HuH-7.5 (cell line): ENCODE measurements at regions not wholly inside any gene's neighbourhood (a gene's known extent, or its start where the extent isn't known, plus 50 kb on each side); places are given as distances from the start of the nearest gene placed in this dataset.

Source experiments
- DNase-seq: peaks from one replicate; pipeline ENCODE4 v3.0.0; 2011; ENCODE audit warnings: low spot score

DNA sequence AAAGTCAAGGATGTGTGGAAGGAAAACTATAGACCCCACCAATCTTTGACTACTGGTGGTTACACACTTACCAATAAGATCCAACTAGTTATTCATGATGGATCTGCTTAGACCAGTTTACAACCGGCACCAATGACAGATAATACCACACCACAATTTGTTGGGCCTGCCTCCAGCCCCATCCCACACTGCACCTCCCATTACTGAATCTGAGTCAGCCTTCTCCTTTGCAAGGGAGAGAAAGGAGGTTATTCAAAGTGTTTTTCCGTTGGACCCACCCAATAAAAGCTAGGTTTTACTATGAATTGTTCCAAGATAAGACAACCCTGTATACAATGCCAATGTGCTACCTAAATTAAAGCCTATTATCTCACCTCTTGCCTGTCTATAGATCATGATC is 453.5 kb downstream of the MTRR start:
- no peak for DNase-seq

DNA sequence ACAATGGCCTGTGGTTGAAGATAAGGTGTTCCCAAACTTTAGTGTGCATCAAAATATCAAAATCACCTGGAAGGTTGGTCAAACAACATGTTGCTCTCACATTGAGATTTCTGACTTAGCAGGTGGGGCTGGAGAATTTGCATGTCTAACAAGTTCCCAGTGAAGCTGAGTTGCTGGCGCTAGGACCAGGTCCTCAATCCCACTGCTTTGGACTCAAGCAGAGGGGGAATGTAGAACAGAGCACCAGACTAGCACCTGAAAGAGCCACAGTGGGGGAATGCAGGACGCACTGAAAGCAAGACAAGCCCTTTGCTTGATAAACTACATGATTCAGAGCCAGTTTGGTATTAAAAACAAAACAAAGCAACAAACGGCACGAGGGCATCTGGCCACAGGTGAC is 458.1 kb downstream of the MTRR start:
- no peak for DNase-seq

DNA sequence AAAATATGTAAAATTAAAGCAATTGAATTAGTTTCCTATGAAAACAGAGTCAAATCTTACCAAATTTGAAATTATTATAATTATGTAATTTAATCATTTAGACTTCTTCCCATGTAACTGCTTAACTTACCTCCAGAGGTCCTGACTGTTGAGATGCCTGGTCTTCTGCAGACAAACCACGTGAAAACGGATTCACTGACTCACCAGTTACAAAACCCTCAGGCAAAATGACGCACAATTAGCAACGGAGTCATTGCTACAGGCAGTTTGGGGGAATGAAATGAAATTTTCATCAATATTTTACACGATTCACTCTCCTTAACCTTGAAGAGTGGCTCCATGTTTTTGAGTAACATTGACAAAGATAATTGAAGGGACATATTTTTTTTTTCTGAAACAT is 460.8 kb downstream of the MTRR start:
- no peak for DNase-seq

DNA sequence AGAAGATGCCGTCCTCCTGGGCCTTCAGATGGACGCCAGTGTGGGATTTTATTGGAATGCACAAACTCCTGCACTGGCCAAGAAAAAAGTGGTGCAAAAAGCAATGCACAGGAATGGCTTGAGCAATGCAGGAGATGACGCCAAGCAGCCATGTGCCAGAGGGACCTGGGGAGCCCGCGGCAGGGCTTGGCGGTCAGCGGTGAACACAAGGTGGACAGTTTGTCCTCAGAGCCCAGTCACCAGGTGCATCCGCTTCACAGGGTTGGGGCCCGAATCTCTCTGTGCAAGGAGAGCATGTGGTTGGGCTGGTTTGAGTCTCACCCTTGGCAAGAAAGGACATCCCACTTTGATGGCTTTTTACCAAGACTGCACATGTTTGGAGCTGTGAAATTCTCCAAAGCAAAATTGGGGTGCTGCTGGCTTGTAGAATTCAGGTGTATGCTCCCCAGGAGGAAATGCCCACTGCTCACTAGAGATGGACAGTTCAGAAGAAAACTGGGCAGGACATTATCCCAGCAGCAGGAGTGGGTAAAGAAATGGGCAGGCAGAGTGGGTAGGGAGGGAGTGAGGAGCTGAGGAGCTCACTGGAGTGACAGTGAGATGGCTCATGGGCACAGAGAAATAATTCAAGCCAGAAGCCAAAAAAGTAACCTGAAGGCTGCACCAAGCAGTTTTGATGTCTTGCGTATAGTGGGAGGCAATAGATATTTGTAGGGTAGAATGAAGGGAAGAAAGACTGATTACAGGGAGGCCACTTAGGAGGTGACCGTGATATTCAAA is 463.9 kb downstream of the MTRR start:
- DNase-seq = no peak

DNA sequence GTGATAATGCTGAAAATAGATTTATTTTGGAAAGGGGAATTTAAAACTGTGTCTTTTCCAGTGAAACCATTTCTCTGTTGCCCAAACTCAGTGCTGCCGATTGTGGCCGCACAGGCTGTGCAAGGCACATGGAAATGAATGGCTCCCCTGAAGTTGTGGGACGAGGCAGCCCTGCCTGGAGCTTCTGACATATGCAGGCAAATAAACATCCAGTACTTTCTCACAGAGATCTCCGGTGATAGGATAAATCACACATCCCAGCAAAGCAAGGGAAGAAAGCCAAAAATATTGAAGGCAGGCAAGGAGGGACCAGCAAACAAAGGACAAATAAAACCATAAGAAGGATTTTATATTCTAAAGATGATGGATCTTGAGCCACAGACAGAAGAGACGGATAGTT is 464.5 kb downstream of the MTRR start:
- no peak for DNase-seq

DNA sequence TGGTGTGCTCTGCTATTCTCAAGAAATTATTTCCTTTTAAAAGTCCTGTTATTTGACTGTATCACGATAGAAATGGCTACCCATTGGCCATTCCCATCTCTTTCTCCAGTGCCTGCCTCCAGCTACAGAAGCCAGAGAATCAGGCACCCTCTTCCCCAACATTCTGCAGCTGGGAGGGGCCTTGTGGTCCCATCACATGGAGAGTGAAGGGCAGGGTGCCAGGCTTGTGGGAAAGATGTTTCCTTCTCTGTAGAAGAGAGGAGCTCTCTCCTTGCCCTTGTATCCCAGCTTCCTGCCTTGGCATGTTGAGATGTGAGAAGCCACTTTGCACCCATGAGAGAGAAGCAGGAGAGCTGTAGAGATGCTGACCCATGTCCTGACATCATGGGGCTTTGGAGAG is 465.0 kb downstream of the MTRR start:
- no peak for DNase-seq

DNA sequence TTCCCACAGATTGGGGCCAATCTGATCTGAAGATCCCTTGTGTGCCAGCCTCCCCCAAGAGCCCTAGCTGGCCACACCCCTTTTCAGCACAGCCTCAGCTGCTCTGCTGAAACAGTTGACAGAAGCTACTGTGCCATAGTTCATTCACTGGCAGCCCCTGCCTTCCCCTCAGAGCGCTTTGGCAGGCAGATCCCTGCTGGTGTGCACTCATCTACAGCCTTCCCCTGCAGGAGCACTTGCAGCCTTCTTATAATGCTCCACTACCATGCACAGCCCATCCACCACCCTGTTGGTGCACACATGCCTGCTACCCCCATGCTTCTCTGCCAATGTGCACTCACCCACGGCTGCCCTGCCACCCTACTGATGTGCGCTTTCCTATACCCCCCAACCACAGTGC is 471.3 kb downstream of the MTRR start:
- DNase-seq = no peak

DNA sequence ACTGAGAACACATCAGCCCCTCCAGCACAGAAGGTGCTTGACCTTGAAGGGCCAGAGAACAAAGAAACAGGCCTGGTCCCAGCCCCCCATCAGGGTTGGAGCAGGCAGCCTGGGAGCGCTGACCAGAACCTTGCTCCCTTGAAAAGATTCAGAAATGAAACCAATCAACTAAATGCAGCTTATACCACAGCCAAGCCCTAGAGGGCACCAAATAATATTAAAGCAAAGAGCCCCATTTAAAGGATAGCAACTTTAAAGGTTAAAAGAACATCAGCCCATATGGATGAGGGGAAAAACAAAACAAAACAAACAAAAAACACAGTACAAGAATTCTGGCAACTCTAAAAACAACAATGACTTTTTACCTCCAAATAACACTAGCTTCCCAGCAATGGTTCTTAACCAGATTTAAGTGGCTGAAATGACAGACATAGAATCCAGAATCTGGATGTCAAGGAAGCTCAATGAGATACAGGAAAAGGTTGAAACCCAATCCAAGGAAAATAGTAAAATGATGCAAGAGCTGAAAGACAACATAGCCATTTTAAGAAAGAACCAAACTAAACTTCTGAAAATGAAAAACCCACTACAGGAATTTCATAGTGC is 471.9 kb downstream of the MTRR start:
- DNase-seq = no peak

DNA sequence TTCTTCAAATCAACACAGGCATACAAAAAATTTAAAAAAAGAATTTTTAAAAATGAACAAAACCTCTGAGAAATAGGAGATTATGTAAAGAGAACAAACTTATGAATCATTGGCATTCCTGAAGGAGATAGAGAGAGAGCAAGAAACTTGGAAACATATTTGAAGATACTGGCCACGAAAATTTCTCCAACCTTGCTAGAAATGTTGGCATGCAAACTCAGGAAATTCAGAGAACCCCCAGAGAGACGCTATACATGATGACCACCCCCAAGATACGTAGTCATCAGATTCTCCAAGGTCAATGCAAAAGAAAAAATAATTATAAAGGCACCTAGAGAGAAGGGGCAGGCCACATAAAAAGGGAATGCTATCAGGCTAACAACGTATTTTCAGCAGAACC is 472.5 kb downstream of the MTRR start:
- DNase-seq = no peak

DNA sequence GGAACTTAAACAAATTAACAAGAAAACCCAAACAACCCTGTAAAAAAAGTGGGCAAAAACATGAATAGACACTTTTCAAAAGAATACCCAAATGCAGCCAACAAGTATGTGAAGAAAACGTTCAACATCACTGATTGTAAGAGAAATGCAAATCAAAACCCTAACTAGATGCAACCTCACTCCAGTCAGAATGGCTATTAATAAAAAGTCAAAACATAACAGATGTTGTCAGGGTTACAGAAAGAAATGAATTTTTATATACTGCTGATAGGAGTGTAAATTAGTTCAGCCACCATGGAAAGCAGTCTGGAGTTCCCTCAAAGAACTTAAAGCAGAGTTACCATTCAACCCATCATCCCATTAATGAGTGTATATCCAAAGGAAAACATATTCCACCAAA is 479.0 kb downstream of the MTRR start:
- DNase-seq = no peak

DNA sequence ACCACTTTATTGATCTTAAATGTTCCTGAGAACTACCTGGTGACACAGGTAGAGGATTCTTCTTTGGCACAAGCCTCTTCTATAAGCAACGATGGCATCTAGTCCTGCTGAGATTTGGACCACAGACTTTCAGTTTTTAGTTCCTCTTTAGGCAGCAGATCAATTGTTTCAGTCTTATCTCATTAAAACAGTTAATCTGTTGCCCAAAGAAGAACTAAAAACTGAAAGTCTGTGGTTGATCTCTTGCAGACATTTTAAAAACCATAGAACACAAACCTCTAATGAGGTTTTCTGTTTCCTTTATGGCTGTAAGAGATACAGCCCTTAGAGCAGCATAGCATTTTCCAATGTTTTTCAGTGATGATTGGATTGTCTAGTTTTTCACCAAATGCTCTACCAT is 480.9 kb downstream of the MTRR start:
- DNase-seq = no peak

DNA sequence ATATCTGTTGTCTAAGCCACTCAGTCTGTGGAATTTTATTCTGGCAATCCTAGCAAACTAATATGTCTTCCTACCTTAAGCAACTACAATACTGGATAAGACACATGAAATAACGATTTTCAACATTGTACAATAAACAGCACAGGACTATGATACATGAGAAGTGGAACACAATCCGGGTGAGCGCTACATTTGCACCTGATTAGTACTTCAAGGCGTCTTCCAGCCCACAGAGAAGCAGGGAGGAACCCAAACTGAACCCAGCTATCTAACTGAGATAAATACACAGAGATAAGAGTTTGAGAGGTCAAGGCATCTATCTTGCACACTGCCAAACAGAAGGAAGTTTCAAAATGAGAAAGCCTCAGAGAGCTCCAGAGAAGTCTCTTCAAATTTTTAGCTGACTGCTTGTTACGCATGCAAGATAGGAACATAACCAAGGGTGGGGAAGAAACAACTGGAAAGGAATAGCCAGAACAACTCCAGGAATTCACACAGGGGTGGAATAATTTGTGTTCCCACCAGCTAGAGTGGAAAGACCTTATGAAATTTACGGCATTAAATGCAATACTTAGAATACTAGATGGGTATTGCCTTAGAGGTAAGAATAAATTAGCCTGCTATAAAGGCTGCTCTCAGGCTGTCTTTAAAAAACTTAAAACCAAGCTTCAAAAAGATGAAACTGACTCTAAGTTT is 481.8 kb downstream of the MTRR start:
- no peak for DNase-seq

DNA sequence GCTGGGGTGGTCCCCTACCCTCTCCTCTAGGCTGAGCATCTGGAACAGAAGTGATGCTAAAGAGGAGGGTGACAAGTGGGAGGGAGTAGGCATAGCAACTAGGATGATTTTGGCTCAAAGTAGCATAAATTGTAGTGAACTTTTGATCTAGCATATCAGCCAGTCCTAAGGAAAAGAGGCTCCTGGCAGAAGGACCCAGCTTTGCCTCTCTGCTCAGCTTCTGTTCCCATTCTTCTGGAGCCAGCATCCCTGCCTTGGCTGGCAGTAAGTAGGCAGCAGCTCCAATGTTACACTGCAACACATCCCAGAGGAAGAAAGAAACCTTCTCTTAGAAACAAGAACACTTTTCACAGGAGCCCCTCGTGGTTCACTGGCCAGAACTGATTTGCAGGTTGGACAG is 487.0 kb downstream of the MTRR start:
- no peak for DNase-seq

DNA sequence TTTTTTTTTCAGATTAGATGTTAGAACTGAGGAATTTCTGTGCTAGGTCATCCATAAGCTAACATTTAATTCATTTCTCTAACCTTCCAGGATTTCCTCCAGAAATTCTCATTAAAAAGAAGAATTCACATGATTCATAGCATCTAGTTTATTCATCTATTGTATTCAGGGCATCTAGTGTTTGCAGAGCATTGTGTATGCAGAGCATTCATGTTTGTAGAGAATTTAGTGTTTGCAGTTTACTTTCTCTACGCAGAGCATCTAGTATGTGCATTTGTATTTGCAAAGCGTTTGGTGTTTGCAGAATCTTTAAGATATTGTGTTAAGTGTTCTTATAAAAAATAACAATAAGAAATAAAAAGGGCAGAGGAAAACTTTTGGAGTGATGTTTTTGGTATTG is 491.1 kb downstream of the MTRR start:
- no peak for DNase-seq

DNA sequence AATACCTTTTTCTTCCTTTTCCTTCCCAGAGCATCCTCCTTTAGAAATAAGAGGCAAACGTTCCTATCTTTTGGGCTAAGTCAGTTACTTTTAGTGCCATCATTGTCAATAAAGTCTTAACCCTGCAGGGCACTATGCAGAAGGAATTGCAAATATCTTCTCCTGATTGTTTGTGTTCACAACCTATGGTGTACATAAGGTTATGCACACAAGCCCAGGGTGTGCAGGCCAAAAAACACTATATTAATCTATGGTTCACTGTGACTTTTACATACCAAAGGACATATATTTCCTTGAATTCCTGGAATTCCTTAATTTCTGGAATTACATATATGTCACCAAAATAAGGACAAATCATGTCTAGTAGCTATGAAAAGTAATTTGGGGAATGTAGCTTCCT is 493.5 kb downstream of the MTRR start:
- DNase-seq = no peak

DNA sequence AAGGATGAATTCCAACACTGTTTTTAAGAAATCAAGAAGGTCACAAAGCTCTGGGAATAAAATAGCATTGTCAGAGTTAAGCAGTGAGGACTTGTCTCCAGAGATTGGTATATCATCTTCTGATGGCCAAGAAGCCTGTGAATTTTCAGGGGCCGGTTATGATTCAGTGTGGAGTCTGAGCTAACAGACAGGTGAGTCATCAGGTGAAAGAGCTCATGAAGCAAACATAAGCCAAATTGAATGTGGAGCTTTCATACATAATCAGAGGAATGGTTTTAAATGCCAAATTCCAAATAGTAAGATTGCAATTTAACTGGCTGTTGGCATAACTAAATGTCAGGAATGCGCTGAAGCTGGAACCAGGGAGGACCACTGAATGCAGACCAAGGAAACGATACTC is 494.2 kb downstream of the MTRR start:
- no peak for DNase-seq

DNA sequence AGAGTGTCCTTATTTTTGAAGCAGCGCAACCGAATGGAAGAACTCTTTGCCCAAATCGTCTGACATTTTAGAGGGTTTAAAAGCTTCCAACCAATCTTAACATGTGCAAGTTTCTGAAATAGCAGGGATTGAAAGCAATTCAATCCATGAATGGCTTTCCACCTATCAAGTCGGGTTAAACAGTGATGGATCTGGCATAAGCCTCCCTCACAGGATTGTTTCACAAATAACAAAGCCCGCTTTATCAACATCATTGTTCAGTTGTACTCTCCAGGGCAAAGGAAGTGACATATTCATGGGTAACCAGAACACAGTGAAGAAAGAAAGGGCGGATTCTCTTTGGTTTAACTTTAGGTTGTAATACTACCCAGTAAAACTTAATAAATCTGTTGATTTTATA is 497.3 kb downstream of the MTRR start:
- DNase-seq = no peak

DNA sequence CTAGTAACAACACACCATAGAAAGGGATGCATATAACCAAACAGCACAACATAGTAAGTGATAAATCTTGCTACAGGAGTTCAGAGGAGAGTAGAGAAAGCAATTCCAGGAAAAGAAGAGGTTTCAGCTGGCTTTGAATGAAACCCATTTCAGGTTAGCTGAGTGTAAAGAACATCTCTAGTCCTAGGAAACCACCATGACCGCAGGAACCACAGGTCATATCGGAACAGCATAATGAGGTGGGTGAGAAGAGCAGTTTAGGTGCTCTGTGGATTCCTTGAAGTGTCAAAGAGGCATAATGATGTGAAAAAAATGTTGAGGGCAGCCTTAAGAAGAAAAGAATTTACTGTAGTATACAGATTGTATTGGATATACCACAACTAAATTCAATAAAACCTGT is 507.5 kb downstream of the MTRR start:
- no peak for DNase-seq

DNA sequence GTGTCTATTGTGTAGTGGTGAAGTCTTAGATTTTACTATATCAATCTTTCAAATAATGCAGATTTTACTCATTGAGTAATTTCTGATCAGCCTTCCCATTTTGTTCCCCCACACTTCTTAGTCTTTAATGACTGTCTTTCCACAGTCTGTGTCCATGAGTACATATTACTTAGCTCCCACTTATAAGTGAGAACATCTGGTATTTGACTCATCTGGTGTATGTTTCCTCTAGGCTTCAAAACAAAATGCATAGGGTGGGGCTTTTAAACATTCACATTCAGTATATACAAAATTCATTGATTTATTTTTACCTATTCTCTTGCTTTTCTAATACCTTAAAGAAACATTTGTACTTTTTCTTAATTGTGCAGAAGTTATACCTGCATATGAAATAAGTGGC is 513.0 kb downstream of the MTRR start:
- no peak for DNase-seq

DNA sequence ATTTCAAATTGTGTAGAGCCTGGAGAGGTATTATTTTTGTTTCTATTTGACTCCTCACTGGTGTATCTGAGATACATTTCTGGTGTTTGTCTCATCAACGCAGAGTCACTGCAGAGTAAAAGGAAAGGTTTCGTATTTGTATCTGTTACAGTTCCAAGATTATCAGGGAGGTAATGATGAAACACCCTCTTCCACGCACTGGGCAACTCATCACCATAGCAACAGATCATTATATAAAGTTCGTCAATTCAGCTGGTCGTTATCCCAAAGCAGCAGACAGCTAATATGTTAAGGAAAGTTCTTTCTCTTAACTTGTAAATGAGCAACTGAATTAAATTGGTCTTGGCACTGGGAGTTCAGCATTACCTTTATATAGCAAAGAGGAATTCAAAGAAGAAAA is 513.5 kb downstream of the MTRR start:
- no peak for DNase-seq

DNA sequence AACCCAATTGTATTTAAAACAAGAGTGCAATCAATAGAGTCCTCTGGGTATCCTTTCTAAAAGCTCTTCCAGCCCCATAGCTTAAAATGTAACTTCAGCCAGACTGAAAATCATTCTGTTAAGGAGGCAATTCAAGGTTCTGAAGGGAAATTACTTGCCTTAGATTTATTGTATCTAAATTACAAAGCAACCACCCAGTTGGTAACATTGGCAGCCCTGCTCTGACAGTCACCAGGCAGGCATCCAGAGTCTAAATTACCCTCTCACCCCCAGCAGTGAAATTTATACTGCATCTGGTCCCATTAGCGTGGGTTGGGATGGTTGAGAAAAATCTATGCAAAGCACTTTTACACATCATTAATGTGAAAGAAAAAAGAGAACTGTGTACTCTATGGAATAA is 514.7 kb downstream of the MTRR start:
- no peak for DNase-seq

DNA sequence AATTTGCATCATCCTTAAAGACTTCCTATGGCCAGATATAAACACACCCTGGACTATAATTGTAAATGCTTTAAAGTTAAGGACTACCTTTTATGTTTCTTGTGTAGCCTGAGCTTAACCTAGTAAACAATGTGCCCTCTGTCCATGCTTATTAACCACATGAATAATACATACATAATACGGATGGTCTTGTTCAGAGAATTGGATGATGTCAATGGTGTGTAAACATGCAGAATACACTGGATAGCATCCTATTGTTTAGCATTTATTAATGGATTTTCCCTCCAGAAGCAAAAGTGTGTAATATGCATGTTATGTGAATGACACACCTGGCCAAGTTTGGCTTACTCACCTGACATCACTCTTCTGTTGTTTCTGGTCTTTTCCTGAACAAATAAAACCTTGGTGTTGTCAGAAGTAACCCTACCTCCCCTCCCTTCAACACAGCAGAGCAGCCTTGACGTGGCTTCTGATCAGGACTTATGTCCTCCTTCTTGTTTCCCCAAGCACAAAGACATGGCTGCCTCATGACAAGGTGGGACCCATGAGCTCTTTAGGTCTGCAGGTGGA is 517.9 kb downstream of the MTRR start:
- DNase-seq = no peak

DNA sequence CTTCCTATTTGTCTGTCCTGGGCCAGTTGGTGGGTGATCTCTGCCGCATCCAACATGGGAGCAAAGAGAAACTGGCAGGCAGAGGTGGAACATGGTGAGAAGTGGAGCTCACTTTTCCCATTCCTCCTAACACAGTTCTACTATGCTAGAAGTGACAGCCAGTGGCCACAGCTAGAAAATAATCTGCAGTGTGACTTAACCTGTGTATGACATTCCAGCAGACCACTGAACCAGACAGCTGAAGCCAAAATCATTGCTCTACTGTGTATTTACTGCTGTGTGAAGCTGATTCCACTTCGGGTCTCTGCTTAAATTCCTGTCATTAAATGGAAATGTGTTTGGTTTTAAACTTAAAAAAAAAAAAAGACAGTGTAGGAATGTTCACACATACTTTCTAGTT is 523.0 kb downstream of the MTRR start:
- no peak for DNase-seq
